ENCODE measurements at regions not wholly inside any gene's neighbourhood (a gene's known extent, or its start where the extent isn't known, plus 50 kb on each side); places are given as distances from the start of the nearest gene placed in this dataset.

- no peak for TF ChIP-seq CTCF (IDR thresholded peaks at IDR 0.05)
- DNase-seq (ENCODE audit: low spot score), result no peak
These were observed 78.4 kb upstream of the SALL3 start for GRCh38 chr18:78900938-78901909.

GRCh38 chr18:78901923-78902794 lies 77.5 kb upstream of the SALL3 start:
- no peak for DNase-seq (ENCODE audit: low spot score)
- no peak for ATAC-seq (ENCODE audit: low FRiP score)
- no peak for TF ChIP-seq CTCF (IDR thresholded peaks at IDR 0.05)

More at GRCh38 chr18:78900938-78901909, 78.4 kb upstream of the SALL3 start:
- no peak for ATAC-seq (ENCODE audit: low FRiP score)

GRCh38 chr18:78902795-78903435 lies 76.7 kb upstream of the SALL3 start:
- no peak for TF ChIP-seq CTCF (IDR thresholded peaks at IDR 0.05)
- no peak for ATAC-seq (ENCODE audit: low FRiP score)
- DNase-seq (ENCODE audit: low spot score), result no peak

GRCh38 chr18:78903436-78904178 lies 76.0 kb upstream of the SALL3 start:
- ATAC-seq (ENCODE audit: low FRiP score) (no peak), DNase-seq (ENCODE audit: low spot score) (no peak)
- no peak for TF ChIP-seq CTCF (IDR thresholded peaks at IDR 0.05)

- no peak for DNase-seq (ENCODE audit: low spot score)
- no peak for TF ChIP-seq CTCF (IDR thresholded peaks at IDR 0.05)
- ATAC-seq (ENCODE audit: low FRiP score), result no peak
These were observed 75.5 kb upstream of the SALL3 start for GRCh38 chr18:78904179-78904531.

- ATAC-seq (ENCODE audit: low FRiP score) (no peak), DNase-seq (ENCODE audit: low spot score) (no peak)
- TF ChIP-seq CTCF (IDR thresholded peaks at IDR 0.05), result no peak
These were observed 74.3 kb upstream of the SALL3 start for GRCh38 chr18:78905334-78905733.

Measured in omental fat pad (tissue), 3 donors.